ENCODE measurements at regions not wholly inside any gene's neighbourhood (a gene's known extent, or its start where the extent isn't known, plus 50 kb on each side); places are given as distances from the start of the nearest gene placed in this dataset.

- TF ChIP-seq EZH2 (IDR thresholded peaks at IDR 0.05), result no peak
- TF ChIP-seq POLR2AphosphoS5 (IDR thresholded peaks at IDR 0.05; ENCODE audit: borderline replicate concordance, low read depth, low read length), result no peak
These were observed 72.9 kb upstream of the SYT4 start for GRCh38 chr18:43350176-43350575.

Measured in SK-N-MC (cell line).